GM21367 (cell line): ENCODE measurements at regions not wholly inside any gene's neighbourhood (a gene's known extent, or its start where the extent isn't known, plus 50 kb on each side); places are given as distances from the start of the nearest gene placed in this dataset.
"Not testable (repeated sequence)": the region's sequence is repeated elsewhere in the genome, so short reads cannot be mapped to it uniquely, and the experiment has no call there.

Experiments used
- ATAC-seq: cut with Tn5 transposase; IDR thresholded peaks from one replicate; pipeline ENCODE4 v1.9.1; 2021; ENCODE audit not compliant: unreplicated experiment

- not testable (repeated sequence) for ATAC-seq
Observed at GRCh38 chr6:104676679-104677078, 183.0 kb downstream of the HACE1 start.

GRCh38 chr6:104675161-104675560 is 184.6 kb downstream of the HACE1 start:
- ATAC-seq: not testable (repeated sequence)

GRCh38 chr6:104673078-104673477 is 186.6 kb downstream of the HACE1 start:
- ATAC-seq: not testable (repeated sequence)

GRCh38 chr6:104671591-104671891 is 188.2 kb downstream of the HACE1 start:
- not testable (repeated sequence) for ATAC-seq

- not testable (repeated sequence) for ATAC-seq
Observed at GRCh38 chr6:104670834-104671590, 188.7 kb downstream of the HACE1 start.

GRCh38 chr6:104669483-104669882 is 190.2 kb downstream of the HACE1 start:
- no peak for ATAC-seq

- ATAC-seq: no peak
Observed at GRCh38 chr6:104656235-104656634, 203.5 kb downstream of the HACE1 start.

- no peak for ATAC-seq
Observed at GRCh38 chr6:104653781-104654180, 205.9 kb downstream of the HACE1 start.

GRCh38 chr6:104648347-104648746 is 211.4 kb downstream of the HACE1 start:
- ATAC-seq: no peak

- no peak for ATAC-seq
Observed at GRCh38 chr6:104644848-104645247, 214.9 kb downstream of the HACE1 start.

- no peak for ATAC-seq
Observed at GRCh38 chr6:104642871-104643270, 216.8 kb downstream of the HACE1 start.

- ATAC-seq: no peak
Observed at GRCh38 chr6:104640761-104641160, 219.0 kb downstream of the HACE1 start.

GRCh38 chr6:104640150-104640700 is 219.5 kb downstream of the HACE1 start:
- no peak for ATAC-seq

GRCh38 chr6:104639668-104640067 is 220.1 kb downstream of the HACE1 start:
- ATAC-seq: peak; percentile 96

- no peak for ATAC-seq
Observed at GRCh38 chr6:104638841-104639290, 220.9 kb downstream of the HACE1 start.

- ATAC-seq: no peak
Observed at GRCh38 chr6:104633125-104633524, 226.6 kb downstream of the HACE1 start.

- no peak for ATAC-seq
Observed at GRCh38 chr6:104632588-104632987, 227.1 kb downstream of the HACE1 start.

GRCh38 chr6:104630955-104631354 is 228.8 kb downstream of the HACE1 start:
- no peak for ATAC-seq

GRCh38 chr6:104630522-104630921 is 229.2 kb downstream of the HACE1 start:
- no peak for ATAC-seq

- ATAC-seq: no peak
Observed at GRCh38 chr6:104629826-104630225, 229.9 kb downstream of the HACE1 start.

GRCh38 chr6:104625536-104625935 is 234.2 kb downstream of the HACE1 start:
- ATAC-seq: no peak

- no peak for ATAC-seq
Observed at GRCh38 chr6:104623052-104623690, 236.5 kb downstream of the HACE1 start.
